IPS DF 6.9 (cell line): ENCODE measurements at regions not wholly inside any gene's neighbourhood (a gene's known extent, or its start where the extent isn't known, plus 50 kb on each side); places are given as distances from the start of the nearest gene placed in this dataset.

ENCODE experiments used
- DNase-seq: peaks from one replicate; pipeline ENCODE4 v3.0.0-alpha.2; 2013; ENCODE audit warnings: low read depth, low spot score
- H3K27ac ChIP-seq: one replicate; pipeline ENCODE4 v1.5.1; 2013; ENCODE audit warnings: low read length, control low read depth
- H3K27me3 ChIP-seq: 2 replicates; pipeline ENCODE4 v1.6.1; 2013; ENCODE audit warnings: mild to moderate bottlenecking, low read length; ENCODE audit not compliant: control insufficient read depth, insufficient read depth
- H3K36me3 ChIP-seq: 2 replicates; pipeline ENCODE4 v1.6.1; 2013; ENCODE audit warnings: low read length; ENCODE audit not compliant: control insufficient read depth, insufficient read depth
- H3K4me1 ChIP-seq: 2 replicates; pipeline ENCODE4 v1.6.1; 2013; ENCODE audit warnings: low read length; ENCODE audit not compliant: control insufficient read depth, insufficient read depth
- H3K4me3 ChIP-seq: 2 replicates; pipeline ENCODE4 v1.5.1; 2013; ENCODE audit warnings: mild to moderate bottlenecking, low read length
- H3K9me3 ChIP-seq: 2 replicates; pipeline ENCODE4 v1.6.1; 2013; ENCODE audit warnings: low read length, inconsistent platforms; ENCODE audit not compliant: control insufficient read depth, insufficient read depth
- WGBS: extraction: QIAGEN DNeasy Blood & Tissue Kit; methylation state at CpG from one replicate; pipeline ENCODE4 v1.1.7; 2013; ENCODE audit warnings: mixed read lengths, missing lambda C conversion rate; ENCODE audit not compliant: insufficient read length, insufficient coverage; 5-methylcytosine and 5-hydroxymethylcytosine counted together

- no CpG with 5 or more reads among the region's 3 CpGs for WGBS
- no peak overlapping the region for H3K27ac ChIP-seq
- H3K4me3 ChIP-seq, result no peak overlapping the region
- H3K27me3 ChIP-seq, result no peaks in the 10 kb centered on the region
- no peak for DNase-seq
- H3K9me3 ChIP-seq, result no peaks in the 10 kb centered on the region
- H3K4me1 ChIP-seq, result no peaks in the 10 kb centered on the region
- H3K36me3 ChIP-seq, result no peaks in the 10 kb centered on the region
Measured at GRCh38 chr12:65651060-65651459, 173.2 kb upstream of the HMGA2 start.

- H3K4me1 ChIP-seq, result peaks cover 1% of the 10 kb centered on the region; the same call in 1 of the 2 replicates
- no peaks in the 10 kb centered on the region for H3K36me3 ChIP-seq
- DNase-seq, result no peak
- no peak overlapping the region for H3K4me3 ChIP-seq
- H3K9me3 ChIP-seq, result no peaks in the 10 kb centered on the region
- no CpG with 5 or more reads among the region's 2 CpGs for WGBS
- H3K27ac ChIP-seq, result no peak overlapping the region
- H3K27me3 ChIP-seq, result no peaks in the 10 kb centered on the region
Measured at GRCh38 chr12:65653321-65653720, 171.0 kb upstream of the HMGA2 start.

GRCh38 chr12:65653946-65654629 is 170.2 kb upstream of the HMGA2 start:
- no peak for DNase-seq
- H3K4me1 ChIP-seq, result peaks cover 1% of the 10 kb centered on the region; the same call in 1 of the 2 replicates
- no peaks in the 10 kb centered on the region for H3K27me3 ChIP-seq
- H3K27ac ChIP-seq, result no peak overlapping the region
- no peaks in the 10 kb centered on the region for H3K36me3 ChIP-seq
- 100% methylated on average over 3 of the region's 8 CpGs for WGBS
- H3K9me3 ChIP-seq, result no peaks in the 10 kb centered on the region
- H3K4me3 ChIP-seq, result no peak overlapping the region

- no peak for DNase-seq
- H3K27me3 ChIP-seq, result no peaks in the 10 kb centered on the region
- no peaks in the 10 kb centered on the region for H3K36me3 ChIP-seq
- H3K4me3 ChIP-seq, result no peak overlapping the region
- WGBS, result no CpG with 5 or more reads among the region's 7 CpGs
- H3K9me3 ChIP-seq, result no peaks in the 10 kb centered on the region
- H3K4me1 ChIP-seq, result peaks cover 1% of the 10 kb centered on the region; the same call in 1 of the 2 replicates
- no peak overlapping the region for H3K27ac ChIP-seq
Measured at GRCh38 chr12:65655074-65655493, 169.2 kb upstream of the HMGA2 start.

DNA sequence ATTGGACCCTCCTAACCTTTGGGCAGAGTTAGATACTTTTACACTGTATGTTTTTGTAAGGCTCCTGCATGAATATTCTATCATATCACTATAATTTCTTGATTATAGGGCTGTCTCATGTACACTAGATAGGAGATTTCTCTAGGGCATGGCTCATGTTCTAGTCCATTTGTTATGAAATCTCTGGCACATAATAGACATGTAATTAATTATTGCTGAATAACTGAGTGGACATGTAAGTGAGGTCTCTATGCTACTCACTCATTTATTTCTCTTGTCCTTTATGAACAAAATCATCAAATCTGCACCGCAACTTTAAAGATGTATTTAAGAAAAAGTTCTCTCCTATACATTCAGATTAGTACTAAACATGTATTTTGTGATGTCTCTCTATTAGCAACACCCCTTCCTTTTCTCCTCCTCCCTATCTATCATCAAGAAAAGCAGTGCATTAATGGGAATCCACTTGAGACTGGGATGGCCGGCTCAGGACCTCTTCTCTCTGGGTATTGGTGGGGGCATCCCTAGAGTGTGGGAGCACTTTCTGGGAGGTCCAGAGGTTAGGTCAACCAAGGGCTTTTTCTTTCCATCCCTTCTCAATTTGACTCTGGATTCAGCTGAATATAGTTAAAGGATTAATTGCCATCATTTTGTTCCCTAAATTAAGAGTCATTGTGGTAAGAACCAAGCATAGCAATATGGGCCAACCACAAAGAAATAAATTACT is 168.0 kb upstream of the HMGA2 start:
- no CpG with 5 or more reads among the region's 2 CpGs for WGBS
- DNase-seq, result no peak
- Histone ChIP-seq H3K27ac (no peak overlapping the region), H3K36me3 (no peaks in the 10 kb centered on the region), H3K4me1 (peaks cover 1% of the 10 kb centered on the region; the same call in 1 of the 2 replicates), H3K27me3 (no peaks in the 10 kb centered on the region), H3K4me3 (no peak overlapping the region), H3K9me3 (no peaks in the 10 kb centered on the region)

DNA sequence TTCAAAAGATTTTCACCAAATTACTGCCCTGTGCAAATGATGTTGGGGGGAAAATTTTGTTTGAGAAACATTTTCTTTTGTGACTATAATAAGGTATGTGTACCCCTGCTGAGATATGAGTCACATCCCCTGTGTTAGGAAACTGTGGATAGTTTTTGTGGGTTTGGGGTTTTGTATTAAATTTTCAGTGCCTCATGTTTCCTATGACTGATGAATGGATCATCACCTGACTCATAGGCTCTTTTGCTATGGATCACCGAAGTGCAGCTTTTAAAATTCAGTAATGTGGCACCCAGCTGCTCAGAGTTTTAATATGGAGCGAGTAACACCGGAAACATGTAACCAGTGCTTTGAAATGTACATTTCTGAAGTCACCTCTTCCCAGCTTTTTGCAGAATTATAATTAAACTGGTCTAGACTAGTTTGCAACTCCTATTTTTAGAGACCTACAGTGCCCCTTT is 167.4 kb upstream of the HMGA2 start:
- H3K27me3 ChIP-seq, result no peaks in the 10 kb centered on the region
- no peaks in the 10 kb centered on the region for H3K36me3 ChIP-seq
- no CpG with 5 or more reads among the region's 3 CpGs for WGBS
- H3K4me1 ChIP-seq, result peaks cover 1% of the 10 kb centered on the region; the same call in 1 of the 2 replicates
- DNase-seq, result no peak
- H3K4me3 ChIP-seq, result no peak overlapping the region
- no peaks in the 10 kb centered on the region for H3K9me3 ChIP-seq
- no peak overlapping the region for H3K27ac ChIP-seq

- peaks cover 1% of the 10 kb centered on the region; the same call in 1 of the 2 replicates for H3K4me1 ChIP-seq
- DNase-seq, result no peak
- no peaks in the 10 kb centered on the region for H3K36me3 ChIP-seq
- H3K27me3 ChIP-seq, result no peaks in the 10 kb centered on the region
- no peak overlapping the region for H3K27ac ChIP-seq
- WGBS, result no CpG with 5 or more reads among the region's 1 CpG
- no peak overlapping the region for H3K4me3 ChIP-seq
- H3K9me3 ChIP-seq, result no peaks in the 10 kb centered on the region
Measured at GRCh38 chr12:65657635-65658034, 166.6 kb upstream of the HMGA2 start.

DNA sequence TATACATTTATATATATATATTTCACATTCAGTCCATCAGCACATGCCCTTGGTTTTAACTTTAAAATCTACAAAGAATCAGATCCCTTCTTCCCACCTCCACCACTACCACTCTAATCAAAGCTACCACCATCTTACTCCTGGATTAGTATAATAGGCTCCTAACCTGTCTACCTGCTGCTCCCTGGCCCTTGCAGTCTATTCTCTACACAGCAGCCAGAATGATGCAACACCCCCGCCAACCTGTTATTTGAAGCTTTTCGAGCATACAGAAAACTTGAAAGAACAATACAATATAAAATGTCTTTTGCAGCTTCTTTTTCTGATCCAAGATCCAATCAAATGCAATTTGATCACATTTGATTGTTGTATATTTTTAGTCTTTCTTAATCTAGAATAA is 165.9 kb upstream of the HMGA2 start:
- Histone ChIP-seq H3K36me3 (no peaks in the 10 kb centered on the region), H3K9me3 (no peaks in the 10 kb centered on the region), H3K27ac (no peak overlapping the region), H3K4me3 (no peak overlapping the region), H3K27me3 (no peaks in the 10 kb centered on the region), H3K4me1 (peaks cover 1% of the 10 kb centered on the region; the same call in 1 of the 2 replicates)
- WGBS, result no CpG with 5 or more reads among the region's 2 CpGs
- no peak for DNase-seq

DNA sequence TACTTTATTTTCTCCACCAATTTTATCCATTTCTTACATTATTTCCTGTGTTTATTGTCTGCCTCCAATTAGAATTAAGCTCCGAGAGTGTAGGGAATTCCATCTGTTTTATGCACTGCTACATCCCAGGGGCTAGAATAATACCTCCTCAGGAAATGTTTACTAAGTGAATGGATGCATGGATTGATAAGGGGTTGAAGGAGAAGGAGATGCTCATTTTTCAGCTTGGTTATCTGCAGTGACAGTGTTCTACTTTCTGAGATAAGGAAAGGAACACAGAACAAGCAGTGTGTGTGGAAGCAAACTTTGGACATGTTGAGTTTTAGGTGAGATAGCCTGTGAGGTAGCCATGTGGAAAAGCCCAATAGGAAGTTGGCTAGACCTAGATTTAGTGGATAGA is 164.6 kb upstream of the HMGA2 start:
- WGBS, result no CpG with 5 or more reads among the region's 1 CpG
- H3K4me3 ChIP-seq, result no peak overlapping the region
- no peak overlapping the region for H3K27ac ChIP-seq
- peaks cover 1% of the 10 kb centered on the region; the same call in 1 of the 2 replicates for H3K4me1 ChIP-seq
- no peak for DNase-seq
- no peaks in the 10 kb centered on the region for H3K36me3 ChIP-seq
- H3K27me3 ChIP-seq, result no peaks in the 10 kb centered on the region
- H3K9me3 ChIP-seq, result no peaks in the 10 kb centered on the region

DNA sequence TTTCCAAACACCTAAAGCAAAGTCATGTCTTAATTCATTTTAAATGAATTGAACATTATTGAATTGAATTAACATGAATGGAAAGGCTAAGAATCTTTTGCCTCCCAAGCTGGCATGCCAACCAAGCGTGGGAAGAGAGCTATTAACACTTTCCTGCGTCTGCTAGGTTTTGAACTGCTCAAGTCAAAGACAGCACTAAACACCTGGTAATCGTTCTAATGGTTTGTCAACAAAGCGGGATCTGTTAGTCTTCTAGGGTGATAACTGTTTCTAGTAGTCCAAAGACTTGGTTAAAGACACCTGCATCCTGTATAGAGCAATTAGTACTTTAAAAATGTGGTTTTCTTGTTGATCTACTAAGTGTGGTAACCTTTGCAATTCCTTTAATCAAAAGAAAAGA is 164.2 kb upstream of the HMGA2 start:
- no peak overlapping the region for H3K27ac ChIP-seq
- H3K4me1 ChIP-seq, result peaks cover 1% of the 10 kb centered on the region; the same call in 1 of the 2 replicates
- no CpG with 5 or more reads among the region's 4 CpGs for whole genome bisulfite sequencing

More for the DNA sequence above, 164.2 kb upstream of the HMGA2 start:
- H3K9me3 ChIP-seq, result no peaks in the 10 kb centered on the region
- H3K27me3 ChIP-seq, result no peaks in the 10 kb centered on the region
- no peak overlapping the region for H3K4me3 ChIP-seq
- no peak for DNase-seq
- no peaks in the 10 kb centered on the region for H3K36me3 ChIP-seq
